ENCODE measurements at regions not wholly inside any gene's neighbourhood (a gene's known extent, or its start where the extent isn't known, plus 50 kb on each side); places are given as distances from the start of the nearest gene placed in this dataset.

DNA sequence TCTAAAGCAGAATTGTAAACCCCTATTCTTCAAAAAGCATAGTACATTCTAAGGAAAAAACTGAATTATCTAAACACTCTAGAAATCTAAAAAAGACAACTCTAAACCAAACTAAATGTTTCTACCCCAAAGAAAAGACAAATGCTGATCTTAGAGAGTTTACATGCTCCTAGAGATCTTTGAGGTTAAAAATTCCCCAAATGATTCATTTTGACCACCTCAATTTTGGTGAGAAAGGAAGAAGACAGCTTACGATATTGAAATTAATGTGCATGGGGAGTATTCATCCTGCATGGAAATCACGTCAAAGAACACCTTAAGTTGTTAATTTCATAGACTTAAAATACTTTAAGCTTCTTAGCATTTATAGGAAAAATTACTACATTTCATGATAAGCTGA lies 377.8 kb upstream of the RUNX1 start:
- Histone ChIP-seq H3K27ac (ENCODE audit: low read depth in 1 of 2, low read length in 1 of 2) (no peak overlapping the region), H3K9me3 (ENCODE audit: control insufficient read depth in 4 of 4, insufficient read depth in 3 of 4, low read length in 3 of 4) (peaks cover 0 to 8% (median 6%) of the 10 kb centered on the region in 4 donors), H3K9ac (ENCODE audit: insufficient read depth in 1 of 2, low read length in 2 of 2) (no peak overlapping the region), H3K4me3 (no peak overlapping the region), H3K4me1 (ENCODE audit: control insufficient read depth in 5 of 5, insufficient read depth in 5 of 5, low read length in 5 of 5) (peaks cover 0 to 5% (median 0%) of the 10 kb centered on the region in 5 donors), H3K27me3 (ENCODE audit: control insufficient read depth in 3 of 3, insufficient read depth in 3 of 3, low read length in 2 of 3) (peaks cover 0 to 10% (median 9%) of the 10 kb centered on the region in 3 donors), H3K36me3 (ENCODE audit: control insufficient read depth in 4 of 4, insufficient read depth in 4 of 4, low read length in 4 of 4) (no peaks in the 10 kb centered on the region)
- DNase-seq (no peak), ATAC-seq (ENCODE audit: insufficient read depth, low FRiP score) (no peak)
- TF ChIP-seq, protein P1, sequence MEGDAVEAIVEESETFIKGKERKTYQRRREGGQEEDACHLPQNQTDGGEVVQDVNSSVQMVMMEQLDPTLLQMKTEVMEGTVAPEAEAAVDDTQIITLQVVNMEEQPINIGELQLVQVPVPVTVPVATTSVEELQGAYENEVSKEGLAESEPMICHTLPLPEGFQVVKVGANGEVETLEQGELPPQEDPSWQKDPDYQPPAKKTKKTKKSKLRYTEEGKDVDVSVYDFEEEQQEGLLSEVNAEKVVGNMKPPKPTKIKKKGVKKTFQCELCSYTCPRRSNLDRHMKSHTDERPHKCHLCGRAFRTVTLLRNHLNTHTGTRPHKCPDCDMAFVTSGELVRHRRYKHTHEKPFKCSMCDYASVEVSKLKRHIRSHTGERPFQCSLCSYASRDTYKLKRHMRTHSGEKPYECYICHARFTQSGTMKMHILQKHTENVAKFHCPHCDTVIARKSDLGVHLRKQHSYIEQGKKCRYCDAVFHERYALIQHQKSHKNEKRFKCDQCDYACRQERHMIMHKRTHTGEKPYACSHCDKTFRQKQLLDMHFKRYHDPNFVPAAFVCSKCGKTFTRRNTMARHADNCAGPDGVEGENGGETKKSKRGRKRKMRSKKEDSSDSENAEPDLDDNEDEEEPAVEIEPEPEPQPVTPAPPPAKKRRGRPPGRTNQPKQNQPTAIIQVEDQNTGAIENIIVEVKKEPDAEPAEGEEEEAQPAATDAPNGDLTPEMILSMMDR (IDR thresholded peaks at IDR 0.05; ENCODE audit: control extremely low read depth, extremely low read depth), result no peak
- 74 to 81% methylated on average over 2 of the region's 2 CpGs for WGBS, 2 donors

DNA sequence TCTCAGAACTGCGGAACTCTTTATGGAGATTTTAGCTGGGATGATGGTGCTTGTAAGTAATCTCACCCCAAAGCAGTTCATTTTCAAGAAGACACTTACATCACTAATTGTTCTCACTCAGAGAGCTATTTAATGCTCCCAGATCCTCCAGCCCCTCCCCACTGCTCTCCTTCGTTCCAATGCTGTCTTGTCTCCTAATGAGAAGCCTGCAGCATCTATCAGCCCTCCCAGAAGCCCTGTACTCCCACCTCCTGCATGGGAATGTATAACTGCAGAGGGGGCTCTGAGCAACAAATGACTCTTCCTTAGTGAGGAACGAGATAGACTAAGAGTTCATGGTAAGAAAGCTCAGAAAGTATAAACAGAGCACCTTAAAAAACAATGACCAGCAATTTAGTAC lies 377.4 kb upstream of the RUNX1 start:
- DNase-seq (no peak), ATAC-seq (ENCODE audit: insufficient read depth, low FRiP score) (no peak)
- WGBS, 2 donors, result 58 to 71% methylated on average over 3 of the region's 3 CpGs
- Histone ChIP-seq H3K4me1 (ENCODE audit: control insufficient read depth in 5 of 5, insufficient read depth in 5 of 5, low read length in 5 of 5) (peaks cover 0 to 5% (median 0%) of the 10 kb centered on the region in 5 donors), H3K9me3 (ENCODE audit: control insufficient read depth in 4 of 4, insufficient read depth in 3 of 4, low read length in 3 of 4) (peaks cover 0 to 11% (median 4%) of the 10 kb centered on the region in 4 donors), H3K4me3 (no peak overlapping the region), H3K27ac (ENCODE audit: low read depth in 1 of 2, low read length in 1 of 2) (no peak overlapping the region), H3K36me3 (ENCODE audit: control insufficient read depth in 4 of 4, insufficient read depth in 4 of 4, low read length in 4 of 4) (no peaks in the 10 kb centered on the region), H3K27me3 (ENCODE audit: control insufficient read depth in 3 of 3, insufficient read depth in 3 of 3, low read length in 2 of 3) (peaks cover 0 to 10% (median 9%) of the 10 kb centered on the region in 3 donors), H3K9ac (ENCODE audit: insufficient read depth in 1 of 2, low read length in 2 of 2) (no peak overlapping the region)
- TF ChIP-seq, protein P1 (IDR thresholded peaks at IDR 0.05; ENCODE audit: control extremely low read depth, extremely low read depth), result no peak

DNA sequence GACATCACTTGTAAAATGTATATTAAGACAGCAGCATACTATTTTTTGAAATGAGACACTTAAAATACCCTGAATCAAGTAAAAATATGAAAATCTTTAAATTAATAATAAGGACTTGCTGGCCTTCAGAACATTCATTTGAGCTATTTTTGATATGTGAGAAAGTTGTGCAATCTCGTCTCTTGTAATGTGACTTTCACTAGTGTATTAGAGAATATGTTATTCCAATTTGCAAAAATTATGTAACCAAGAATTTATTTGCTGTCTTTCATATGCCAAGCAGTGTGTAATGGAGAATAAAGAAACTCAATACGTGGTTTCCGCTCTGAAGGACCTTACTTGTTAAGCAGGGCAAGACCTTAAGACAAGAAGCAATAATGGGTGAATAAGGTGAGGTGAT lies 375.0 kb upstream of the RUNX1 start:
- TF ChIP-seq, protein P1 (IDR thresholded peaks at IDR 0.05; ENCODE audit: control extremely low read depth, extremely low read depth), result no peak
- H3K36me3 ChIP-seq (ENCODE audit: control insufficient read depth in 4 of 4, insufficient read depth in 4 of 4, low read length in 4 of 4), result no peaks in the 10 kb centered on the region
- 77 to 91% methylated on average over 3 of the region's 3 CpGs for WGBS, 2 donors
- peaks cover 0 to 5% (median 0%) of the 10 kb centered on the region in 5 donors for H3K4me1 ChIP-seq (ENCODE audit: control insufficient read depth in 5 of 5, insufficient read depth in 5 of 5, low read length in 5 of 5)
- H3K27me3 ChIP-seq (ENCODE audit: control insufficient read depth in 3 of 3, insufficient read depth in 3 of 3, low read length in 2 of 3), result peaks cover 0 to 10% (median 9%) of the 10 kb centered on the region in 3 donors
- H3K9me3 ChIP-seq (ENCODE audit: control insufficient read depth in 4 of 4, insufficient read depth in 3 of 4, low read length in 3 of 4), result peaks cover 0 to 15% (median 2%) of the 10 kb centered on the region in 4 donors
- H3K4me3 ChIP-seq, result no peak overlapping the region
- DNase-seq (no peak), ATAC-seq (ENCODE audit: insufficient read depth, low FRiP score) (no peak)
- H3K27ac ChIP-seq (ENCODE audit: low read depth in 1 of 2, low read length in 1 of 2), result no peak overlapping the region
- H3K9ac ChIP-seq (ENCODE audit: insufficient read depth in 1 of 2, low read length in 2 of 2), result no peak overlapping the region

- Histone ChIP-seq H3K9me3 (ENCODE audit: control insufficient read depth in 4 of 4, insufficient read depth in 3 of 4, low read length in 3 of 4) (peaks cover 0 to 15% (median 2%) of the 10 kb centered on the region in 4 donors), H3K27me3 (ENCODE audit: control insufficient read depth in 3 of 3, insufficient read depth in 3 of 3, low read length in 2 of 3) (peaks cover 0 to 10% (median 9%) of the 10 kb centered on the region in 3 donors), H3K4me3 (no peak overlapping the region), H3K27ac (ENCODE audit: low read depth in 1 of 2, low read length in 1 of 2) (no peak overlapping the region), H3K9ac (ENCODE audit: insufficient read depth in 1 of 2, low read length in 2 of 2) (no peak overlapping the region), H3K4me1 (ENCODE audit: control insufficient read depth in 5 of 5, insufficient read depth in 5 of 5, low read length in 5 of 5) (peaks cover 0 to 5% (median 0%) of the 10 kb centered on the region in 5 donors), H3K36me3 (ENCODE audit: control insufficient read depth in 4 of 4, insufficient read depth in 4 of 4, low read length in 4 of 4) (no peaks in the 10 kb centered on the region)
- ATAC-seq (ENCODE audit: insufficient read depth, low FRiP score) (no peak), DNase-seq (no peak)
- whole genome bisulfite sequencing, 2 donors, result 88 to 92% methylated on average over 1 of the region's 1 CpG
- TF ChIP-seq, protein P1 (IDR thresholded peaks at IDR 0.05; ENCODE audit: control extremely low read depth, extremely low read depth), result no peak
Measured at GRCh38 chr21:35423709-35424108, 374.6 kb upstream of the RUNX1 start.
